GM21515 (cell line): ENCODE measurements at regions not wholly inside any gene's neighbourhood (a gene's known extent, or its start where the extent isn't known, plus 50 kb on each side); places are given as distances from the start of the nearest gene placed in this dataset.

ENCODE experiments used
- ATAC-seq: cut with Tn5 transposase; IDR thresholded peaks from one replicate; pipeline ENCODE4 v1.9.1; 2021; ENCODE audit not compliant: unreplicated experiment

GRCh38 chr4:123913598-123913997, 517.0 kb downstream of the SPRY1 start:
- no peak for ATAC-seq

DNA sequence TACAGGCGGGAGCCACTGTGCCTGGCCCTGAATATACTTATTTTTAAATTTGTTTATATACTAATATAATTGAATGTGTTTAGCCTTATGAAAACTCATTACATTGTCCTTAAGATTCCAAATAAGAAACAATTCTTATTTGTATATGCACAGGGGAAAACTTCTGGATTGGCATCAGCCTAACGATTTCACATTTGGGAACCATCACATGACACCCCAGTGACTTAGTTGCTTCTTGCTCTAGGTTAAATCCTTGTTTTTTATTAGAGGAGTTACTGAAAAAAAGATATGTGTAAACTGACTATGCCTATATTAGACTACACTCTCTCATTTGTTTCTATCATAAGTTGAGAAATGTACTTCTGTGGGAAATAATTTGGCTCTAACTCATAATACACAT, 520.2 kb downstream of the SPRY1 start:
- no peak for ATAC-seq

DNA sequence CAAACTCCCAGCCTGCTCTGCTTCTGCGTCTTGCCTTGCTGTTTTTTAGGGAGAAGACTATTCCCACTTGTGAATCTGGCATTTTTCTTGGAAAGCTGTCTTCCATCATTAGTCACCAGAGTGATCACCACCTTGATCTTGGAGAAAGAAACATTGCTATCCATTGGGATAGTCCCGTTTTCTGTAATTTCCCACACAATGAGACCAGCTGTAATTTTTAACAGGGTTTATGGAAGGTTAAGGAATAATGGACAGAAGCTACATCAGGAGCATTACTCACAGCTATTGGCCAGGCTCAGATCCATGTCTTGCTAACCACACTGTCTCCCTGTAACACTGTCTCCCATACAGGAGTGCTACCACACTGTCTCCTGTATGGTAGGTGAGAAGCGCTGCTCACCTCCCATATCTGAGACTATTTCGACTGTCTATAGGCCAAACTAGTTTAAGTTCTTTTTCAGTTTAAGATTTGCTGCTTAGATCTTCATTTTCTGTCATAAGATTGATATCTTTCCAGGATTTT, 523.0 kb downstream of the SPRY1 start:
- no peak for ATAC-seq

- no peak for ATAC-seq
Observed at GRCh38 chr4:123921339-123921738, 524.7 kb downstream of the SPRY1 start.

DNA sequence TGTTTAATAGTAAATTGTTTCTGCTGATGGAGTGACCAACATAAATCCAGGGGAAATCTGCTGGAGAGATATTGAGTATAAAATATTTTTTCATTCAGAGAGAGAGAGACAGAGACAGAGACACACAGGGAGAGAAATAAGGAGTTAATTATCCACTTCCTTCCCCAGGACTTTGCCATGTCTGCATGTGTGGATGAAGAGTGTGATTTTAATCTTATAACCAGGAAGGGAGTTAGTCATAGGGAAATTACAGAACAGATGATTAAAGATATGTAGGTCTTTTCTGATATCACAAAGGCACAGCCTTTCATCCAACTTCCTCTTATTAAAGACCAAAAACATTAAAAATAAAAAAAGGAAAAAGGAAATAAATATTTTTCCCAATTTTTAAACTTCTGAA, 526.3 kb downstream of the SPRY1 start:
- no peak for ATAC-seq

- no peak for ATAC-seq
Observed at GRCh38 chr4:123924536-123924935, 527.9 kb downstream of the SPRY1 start.

DNA sequence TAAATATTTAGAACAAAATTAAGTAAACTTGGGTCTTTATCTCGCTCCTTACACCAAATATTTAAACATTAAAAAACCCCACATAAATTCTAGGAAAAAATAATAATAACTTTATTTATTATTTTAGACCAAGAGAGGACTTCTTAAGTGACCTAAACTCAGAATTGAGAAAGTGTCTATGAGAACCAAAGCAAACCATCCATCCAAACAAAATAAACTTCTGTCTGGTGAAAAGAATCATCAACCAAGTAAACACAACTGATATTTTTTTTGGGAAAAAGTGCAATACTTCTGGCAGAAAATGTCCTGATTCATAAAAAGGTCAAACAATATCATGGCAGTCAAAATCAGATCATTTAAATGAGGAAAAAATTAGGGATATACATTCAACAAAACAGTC, 533.0 kb downstream of the SPRY1 start:
- ATAC-seq, result no peak

- no peak for ATAC-seq
Observed at GRCh38 chr4:123930996-123931395, 534.4 kb downstream of the SPRY1 start.

DNA sequence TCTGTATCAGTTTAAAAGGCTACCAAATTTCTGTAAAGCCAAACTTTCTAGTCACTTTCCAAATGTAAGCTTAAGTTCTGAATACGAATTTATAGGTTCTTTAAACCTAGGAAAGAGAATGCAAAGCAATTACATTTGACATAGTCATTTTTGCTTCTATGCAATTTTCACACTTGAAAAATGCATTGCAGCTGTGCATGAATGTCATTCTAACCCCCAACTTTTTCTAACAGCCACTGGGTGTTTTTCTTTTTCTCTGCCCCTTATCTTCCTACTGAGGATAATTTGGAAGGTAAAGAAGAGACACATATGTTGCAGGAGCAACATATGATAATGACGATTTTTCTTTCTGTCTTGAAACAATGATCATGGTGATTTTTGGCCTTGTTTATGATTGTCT, 537.5 kb downstream of the SPRY1 start:
- ATAC-seq, result no peak

GRCh38 chr4:123936621-123937043, 540.0 kb downstream of the SPRY1 start:
- no peak for ATAC-seq

GRCh38 chr4:123937581-123937980, 541.0 kb downstream of the SPRY1 start:
- no peak for ATAC-seq

DNA sequence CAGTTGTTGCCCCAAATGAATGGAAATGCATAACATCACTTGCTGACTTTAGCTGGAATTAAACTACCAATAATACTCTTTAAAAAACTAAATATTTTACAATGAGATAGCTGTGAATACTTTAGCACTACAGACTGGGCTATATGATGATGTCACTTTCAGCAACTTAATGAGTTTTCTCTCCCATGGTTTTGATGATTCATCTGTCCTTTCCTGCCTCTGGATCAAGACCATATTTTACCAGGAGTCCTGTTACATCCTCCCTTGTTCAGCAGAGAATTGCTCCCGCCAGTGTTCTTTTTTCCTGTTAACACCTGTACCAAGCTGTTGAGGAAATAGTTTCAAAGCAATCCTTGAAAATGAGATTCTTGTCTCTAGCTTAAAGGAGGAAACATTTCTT, 543.0 kb downstream of the SPRY1 start:
- no peak for ATAC-seq

GRCh38 chr4:123940604-123941003, 544.0 kb downstream of the SPRY1 start:
- ATAC-seq, result no peak

DNA sequence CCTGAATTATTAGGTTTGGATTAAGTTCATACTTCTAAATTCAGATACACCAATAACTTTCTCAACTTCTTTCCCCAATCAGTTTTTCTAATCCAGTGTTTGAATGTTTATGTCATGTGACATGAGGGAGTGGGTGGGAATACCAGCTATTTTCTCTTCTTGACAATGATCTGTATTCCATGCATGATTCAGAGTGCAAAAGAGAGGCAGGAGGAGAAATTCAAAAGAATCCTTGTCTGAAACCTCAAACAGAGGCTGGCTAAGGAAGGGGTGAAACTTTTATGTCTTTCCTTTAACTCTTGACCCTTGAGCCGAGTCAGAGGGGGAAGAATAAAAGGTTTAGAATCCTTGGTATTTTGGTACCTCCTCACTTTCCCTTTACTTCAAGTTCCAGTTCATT, 544.7 kb downstream of the SPRY1 start:
- ATAC-seq, result no peak

- ATAC-seq, result no peak
Observed at GRCh38 chr4:123943976-123944375, 547.4 kb downstream of the SPRY1 start.

- no peak for ATAC-seq
Observed at GRCh38 chr4:123945301-123945700, 548.7 kb downstream of the SPRY1 start.

- ATAC-seq, result no peak
Observed at GRCh38 chr4:123950530-123950929, 553.9 kb downstream of the SPRY1 start.

DNA sequence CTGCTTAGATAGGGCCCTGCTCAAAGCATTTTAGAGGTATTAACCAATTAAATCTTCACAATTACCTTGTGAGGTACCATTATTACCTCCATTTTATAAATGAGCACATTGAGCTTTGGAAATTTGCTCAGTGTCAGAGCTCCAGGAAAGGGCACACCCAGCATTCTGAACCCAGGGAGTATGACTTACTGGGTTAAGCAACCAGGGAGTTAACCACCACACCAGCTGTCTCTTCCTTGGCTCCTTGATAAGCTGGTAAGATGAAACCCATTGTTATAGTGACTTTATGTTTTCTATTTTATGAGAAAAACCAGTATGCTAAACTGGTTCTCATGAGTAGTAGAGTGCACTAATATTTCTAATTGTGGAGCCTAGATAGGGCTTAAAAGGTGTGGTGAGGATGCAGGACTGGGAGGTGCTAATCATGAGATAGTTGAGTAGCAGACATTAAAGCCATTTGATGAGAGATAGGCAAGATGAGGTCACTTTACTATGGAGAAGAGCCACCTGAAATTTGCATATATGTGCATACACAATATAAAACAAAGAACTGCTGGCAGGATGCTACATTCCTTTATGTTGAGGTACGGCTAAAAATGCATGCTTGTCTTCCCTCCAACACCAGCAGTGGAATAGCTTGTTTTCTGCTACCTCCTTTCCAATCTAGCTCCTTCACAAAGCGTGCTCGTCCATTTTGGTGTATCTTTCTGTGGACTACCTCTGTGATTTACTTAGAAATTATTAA, 556.1 kb downstream of the SPRY1 start:
- no peak for ATAC-seq

- no peak for ATAC-seq
Observed at GRCh38 chr4:123953566-123953965, 557.0 kb downstream of the SPRY1 start.

GRCh38 chr4:123954220-123954619, 557.6 kb downstream of the SPRY1 start:
- ATAC-seq, result no peak

GRCh38 chr4:123955167-123955800, 558.7 kb downstream of the SPRY1 start:
- ATAC-seq, result no peak

DNA sequence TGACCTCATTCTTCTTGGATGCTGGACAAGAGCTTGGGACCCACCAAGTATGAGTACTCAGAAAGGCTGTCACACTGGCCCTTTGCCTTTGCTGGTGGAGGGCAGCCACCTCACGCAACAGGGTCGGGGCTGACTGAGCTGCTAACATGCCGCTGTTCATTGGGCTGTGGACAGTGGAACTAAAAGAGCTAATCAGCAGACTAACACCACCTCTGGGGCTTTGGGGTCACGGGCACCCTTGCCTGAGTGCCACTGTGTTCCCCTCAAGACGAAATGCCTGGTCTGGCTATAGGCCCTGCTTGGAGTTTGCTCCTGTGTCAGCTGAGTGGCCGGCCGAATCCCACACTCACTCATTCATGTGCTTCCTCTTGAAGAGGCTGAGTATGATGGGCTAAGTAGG, 559.6 kb downstream of the SPRY1 start:
- no peak for ATAC-seq
